H9 (cell line): ENCODE measurements at regions not wholly inside any gene's neighbourhood (a gene's known extent, or its start where the extent isn't known, plus 50 kb on each side); places are given as distances from the start of the nearest gene placed in this dataset.

ENCODE experiments used
- DNase-seq: peaks from one replicate; pipeline ENCODE4 v3.0.0-alpha.2; 2017
- H2AFZ ChIP-seq: one replicate; pipeline ENCODE4 v1.6.1; 2013; ENCODE audit warnings: mild to moderate bottlenecking, low read length, control low read depth, moderate library complexity
- H2AK5ac ChIP-seq: 2 replicates; pipeline ENCODE4 v1.6.1; 2013; ENCODE audit warnings: low read length, control low read depth, mixed read lengths; ENCODE audit not compliant: insufficient read length
- H2BK120ac ChIP-seq: one replicate; pipeline ENCODE4 v1.6.1; 2013; ENCODE audit warnings: low read depth, mild to moderate bottlenecking, low read length, control low read depth, inconsistent platforms; ENCODE audit not compliant: poor library complexity, severe bottlenecking
- H2BK12ac ChIP-seq: 2 replicates; pipeline ENCODE4 v1.6.1; 2013; ENCODE audit warnings: low read length, control low read depth, mixed read lengths, low read depth; ENCODE audit not compliant: insufficient read length
- H2BK15ac ChIP-seq: 2 replicates; pipeline ENCODE4 v1.6.1; 2013; ENCODE audit warnings: low read depth, low read length, control low read depth
- H2BK20ac ChIP-seq: one replicate; pipeline ENCODE4 v1.6.1; 2013; ENCODE audit warnings: low read depth, mild to moderate bottlenecking, low read length, control low read depth, inconsistent platforms; ENCODE audit not compliant: poor library complexity, severe bottlenecking
- H2BK5ac ChIP-seq: 2 replicates; pipeline ENCODE4 v1.6.1; 2013; ENCODE audit warnings: low read length, control low read depth, mixed read lengths; ENCODE audit not compliant: insufficient read length
- H3K14ac ChIP-seq: 2 replicates; pipeline ENCODE4 v1.6.1; 2013; ENCODE audit warnings: low read length, control low read depth; ENCODE audit not compliant: insufficient read depth
- H3K18ac ChIP-seq: 2 replicates; pipeline ENCODE4 v1.6.1; 2013; ENCODE audit warnings: low read depth, mild to moderate bottlenecking, mixed read lengths, low read length, control low read depth; ENCODE audit not compliant: insufficient read length
- H3K23ac ChIP-seq: 2 replicates; pipeline ENCODE4 v1.6.1; 2013; ENCODE audit warnings: low read length, control low read depth, mixed read lengths, low read depth; ENCODE audit not compliant: insufficient read length
- H3K23me2 ChIP-seq: 2 replicates; pipeline ENCODE4 v1.6.1; 2013; ENCODE audit warnings: low read depth, mild to moderate bottlenecking, mixed read lengths, low read length, control low read depth; ENCODE audit not compliant: insufficient read length, poor library complexity, severe bottlenecking
- H3K27ac ChIP-seq: 2 replicates; pipeline ENCODE4 v1.5.1; 2013; ENCODE audit warnings: low read length, control low read depth, mixed read lengths, low read depth; ENCODE audit not compliant: insufficient read length
- H3K27me3 ChIP-seq: 2 replicates; pipeline ENCODE4 v1.6.1; 2013; ENCODE audit warnings: low read length, control low read depth, inconsistent platforms; ENCODE audit not compliant: insufficient read depth
- H3K4ac ChIP-seq: 2 replicates; pipeline ENCODE4 v1.6.1; 2013; ENCODE audit warnings: low read depth, mild to moderate bottlenecking, control low read depth, inconsistent platforms, low read length, moderate library complexity
- H3K4me1 ChIP-seq: 2 replicates; pipeline ENCODE4 v1.6.1; 2013; ENCODE audit warnings: low read length, control low read depth, inconsistent platforms; ENCODE audit not compliant: insufficient read depth
- H3K4me2 ChIP-seq: 2 replicates; pipeline ENCODE4 v1.6.1; 2013; ENCODE audit warnings: low read length, control low read depth, mixed read lengths; ENCODE audit not compliant: insufficient read length, insufficient read depth
- H3K56ac ChIP-seq: 2 replicates; pipeline ENCODE4 v1.6.1; 2013; ENCODE audit warnings: low read depth, mild to moderate bottlenecking, mixed read lengths, low read length, control low read depth; ENCODE audit not compliant: insufficient read length
- H3K79me1 ChIP-seq: 2 replicates; pipeline ENCODE4 v1.6.1; 2013; ENCODE audit warnings: low read depth, mild to moderate bottlenecking, moderate library complexity, low read length, control low read depth, inconsistent platforms; ENCODE audit not compliant: insufficient read depth, poor library complexity, severe bottlenecking
- H3K79me2 ChIP-seq: 2 replicates; pipeline ENCODE4 v1.6.1; 2013; ENCODE audit warnings: low read length, control low read depth, inconsistent platforms; ENCODE audit not compliant: insufficient read depth
- H3K9ac ChIP-seq: 2 replicates; pipeline ENCODE4 v1.6.1; 2013; ENCODE audit warnings: low read length, control low read depth, mixed read lengths; ENCODE audit not compliant: insufficient read length; ENCODE audit errors: extremely low read depth
- H3K9me3 ChIP-seq: one replicate; pipeline ENCODE4 v1.6.1; 2013; ENCODE audit warnings: low read depth, low read length, inconsistent platforms; ENCODE audit not compliant: control insufficient read depth
- H3T11ph ChIP-seq: one replicate; pipeline ENCODE4 v1.6.1; 2013; ENCODE audit warnings: mild to moderate bottlenecking, low read length, control low read depth, inconsistent platforms
- H4K20me1 ChIP-seq: one replicate; pipeline ENCODE4 v1.6.1; 2013; ENCODE audit not compliant: control insufficient read depth, insufficient read length, insufficient read depth
- H4K5ac ChIP-seq: 2 replicates; pipeline ENCODE4 v1.6.1; 2013; ENCODE audit warnings: low read depth, mild to moderate bottlenecking, mixed read lengths, low read length, control low read depth; ENCODE audit not compliant: insufficient read length
- H4K8ac ChIP-seq: replicated peaks from 2 replicates; pipeline ENCODE4 v1.6.1; 2013; ENCODE audit warnings: low read length, control low read depth, mixed read lengths, low read depth; ENCODE audit not compliant: insufficient read length
- H4K91ac ChIP-seq: 2 replicates; pipeline ENCODE4 v1.6.1; 2013; ENCODE audit warnings: low read depth, mild to moderate bottlenecking, moderate library complexity, mixed read lengths, low read length, control low read depth; ENCODE audit not compliant: insufficient read length
- H3K27ac Mint-ChIP-seq, 3 experiments: 2 replicates in 2 of 3; 3 replicates in 1 of 3; pipeline ENCODE4 v1.8.0; 2020 to 2021; ENCODE audit warnings: mixed read lengths in 3 of 3, mild to moderate bottlenecking in 1 of 3, moderate library complexity in 1 of 3
- H3K27me3 Mint-ChIP-seq: 2 replicates; pipeline ENCODE4 v1.8.0; 2021; ENCODE audit warnings: low read depth, mild to moderate bottlenecking, moderate library complexity, mixed read lengths
- H3K36me3 Mint-ChIP-seq, 3 experiments: 2 replicates in 2 of 3; 3 replicates in 1 of 3; pipeline ENCODE4 v1.8.0; 2020 to 2021; ENCODE audit warnings: low read depth in 3 of 3, mixed read lengths in 3 of 3; ENCODE audit not compliant: insufficient read depth in 1 of 3
- H3K4me1 Mint-ChIP-seq, 2 experiments: 2 replicates each; pipeline ENCODE4 v1.8.0; 2020; ENCODE audit warnings: mixed read lengths in 2 of 2
- H3K4me3 Mint-ChIP-seq, 2 experiments: 2 replicates in 1 of 2; 3 replicates in 1 of 2; pipeline ENCODE4 v1.8.0; 2020 to 2021; ENCODE audit warnings: mild to moderate bottlenecking in 2 of 2, mixed read lengths in 2 of 2, moderate library complexity in 1 of 2
- H3K9me3 Mint-ChIP-seq, 2 experiments: 2 replicates in 1 of 2; 3 replicates in 1 of 2; pipeline ENCODE4 v1.8.0; 2020; ENCODE audit warnings: mild to moderate bottlenecking in 2 of 2, mixed read lengths in 2 of 2, moderate library complexity in 1 of 2
- CTCF ChIP-seq: fragments of 200-600 bp; sonication (generic); conservative IDR thresholded peaks from 3 replicates; pipeline ENCODE4 v1.8.0; 2021; ENCODE audit warnings: antibody characterized with exemption, mild to moderate bottlenecking
- WGBS: extraction: QIAGEN DNeasy Blood & Tissue Kit; methylation state at CpG from one replicate; pipeline ENCODE4 v1.1.7; 2013; ENCODE audit warnings: missing lambda C conversion rate, low lambda C conversion rate, mixed read lengths; ENCODE audit not compliant: insufficient read length; ENCODE audit errors: extremely low coverage; 5-methylcytosine and 5-hydroxymethylcytosine counted together

GRCh38 chr13:61179741-61180140 is 235.9 kb downstream of the PCDH20 start:
- peaks cover 0 to 9% (median 6%) of the 10 kb centered on the region in 3 experiments; a peak in 3 of 7 replicates for H3K36me3 Mint-ChIP-seq
- Histone ChIP-seq H2BK120ac (no peak overlapping the region), H3T11ph (no peak overlapping the region), H2BK12ac (no peak overlapping the region), H3K4me2 (no peak overlapping the region), H3K4ac (no peak overlapping the region), H3K79me2 (no peaks in the 10 kb centered on the region), H3K23ac (no peak overlapping the region), H3K9me3 (no peaks in the 10 kb centered on the region), H4K8ac (no peak overlapping the region), H4K5ac (no peak overlapping the region), H3K56ac (no peak overlapping the region), H2BK15ac (no peak overlapping the region), H3K18ac (no peak overlapping the region), H2AK5ac (no peak overlapping the region), H2AFZ (no peak overlapping the region), H4K91ac (no peak overlapping the region), H3K27me3 (no peaks in the 10 kb centered on the region), H3K79me1 (no peaks in the 10 kb centered on the region), H3K27ac (peak overlapping the region; percentile 37), H4K20me1 (no peaks in the 10 kb centered on the region), H3K4me1 (no peaks in the 10 kb centered on the region; the same call in 1 of the 2 replicates), H3K14ac (no peak overlapping the region), H3K9ac (no peak overlapping the region), H3K23me2 (no peaks in the 10 kb centered on the region), H2BK20ac (no peak overlapping the region), H2BK5ac (no peak overlapping the region)
- no peak for DNase-seq
- TF ChIP-seq CTCF, result no peak
- H3K27ac Mint-ChIP-seq, result peak overlapping the region; percentile 7 to 91 (median 74); a peak in 6 of 7 replicates
- no peaks in the 10 kb centered on the region for H3K27me3 Mint-ChIP-seq
- no CpG with 5 or more reads among the region's 2 CpGs for WGBS
- H3K4me3 Mint-ChIP-seq, result peak overlapping the region in 1 of 2 experiments; percentile 17; a peak in 1 of 5 replicates
- H3K4me1 Mint-ChIP-seq, result peaks cover 49 to 57% of the 10 kb centered on the region in 2 experiments
- peaks cover 2 to 9% of the 10 kb centered on the region in 2 experiments; a peak in 3 of 5 replicates for H3K9me3 Mint-ChIP-seq
